ENCODE measurements at regions not wholly inside any gene's neighbourhood (a gene's known extent, or its start where the extent isn't known, plus 50 kb on each side); places are given as distances from the start of the nearest gene placed in this dataset.
"Not testable (repeated sequence)": the region's sequence is repeated elsewhere in the genome, so short reads cannot be mapped to it uniquely, and the experiment has no call there.

DNA sequence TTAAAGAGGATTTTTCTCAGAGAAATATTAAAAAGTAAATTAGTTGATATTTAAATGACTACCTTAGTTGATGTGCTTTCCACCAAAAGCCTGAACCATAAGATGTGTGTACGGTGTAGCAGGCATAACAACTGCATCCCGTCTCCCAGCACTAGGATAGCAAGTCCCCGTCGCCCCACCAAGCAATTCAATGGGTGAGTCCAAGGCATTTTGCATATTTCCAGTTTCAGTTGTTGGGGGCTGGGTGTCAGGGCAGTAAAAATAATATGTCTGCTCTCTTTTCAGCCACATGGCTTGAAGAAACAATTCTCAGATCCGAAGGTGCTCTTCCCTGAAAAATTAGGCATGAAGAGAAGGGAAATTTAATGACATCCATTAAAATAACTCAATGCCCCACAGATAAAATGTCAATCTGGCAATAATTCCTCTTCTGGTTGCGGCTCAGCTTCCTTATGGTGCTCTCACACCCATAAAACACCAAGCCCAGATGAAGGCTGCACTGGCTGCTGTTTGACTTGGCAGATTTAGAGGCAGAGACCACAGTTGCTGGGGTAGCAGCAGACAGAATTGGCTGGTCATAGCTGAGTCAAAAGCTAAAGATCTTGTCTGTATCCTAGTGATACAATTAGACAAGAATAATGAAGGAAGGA lies 124.4 kb upstream of the ADCY2 start:
- no peak overlapping the region for H3K4me3 Mint-ChIP-seq
- no peak overlapping the region for H3K27ac Mint-ChIP-seq
- ATAC-seq (replicated peaks) (no peak), DNase-seq (no peak)
- peaks cover 13 to 21% of the 10 kb centered on the region in 2 donors for H3K9me3 Mint-ChIP-seq
- no peaks in the 10 kb centered on the region for H3K36me3 Mint-ChIP-seq (ENCODE audit: insufficient read depth)
- no peaks in the 10 kb centered on the region for H3K4me1 Mint-ChIP-seq (ENCODE audit: low read depth in 2 of 2)
- no peaks in the 10 kb centered on the region for H3K27me3 Mint-ChIP-seq

DNA sequence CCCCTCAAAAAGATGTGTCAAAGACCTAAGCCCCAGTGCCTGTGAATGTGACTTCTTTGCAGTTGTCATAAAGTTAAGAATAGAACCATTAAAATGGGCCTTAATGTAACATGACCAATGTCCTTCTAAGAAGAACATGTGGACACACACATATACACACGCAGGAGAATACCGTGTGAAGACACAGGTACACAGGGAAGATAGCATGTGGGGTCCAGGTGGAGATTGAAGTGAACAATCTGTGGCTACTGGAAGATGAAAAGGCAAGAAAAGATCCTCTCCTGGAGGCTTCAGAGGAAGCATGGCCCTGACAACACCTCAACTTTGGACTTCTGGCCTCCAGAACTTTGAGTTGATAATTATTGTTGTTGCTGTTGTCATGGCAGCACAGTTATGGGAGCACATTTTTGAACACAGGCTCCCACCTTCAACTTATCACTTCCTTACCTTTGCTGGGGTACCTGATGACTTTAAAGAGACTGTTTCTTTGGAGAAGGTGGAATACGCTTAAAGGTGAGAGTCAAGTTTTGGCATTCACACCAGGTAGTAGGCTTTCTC lies 123.5 kb upstream of the ADCY2 start:
- H3K4me1 Mint-ChIP-seq (ENCODE audit: low read depth in 2 of 2), result no peaks in the 10 kb centered on the region
- no peak overlapping the region for H3K4me3 Mint-ChIP-seq
- H3K27ac Mint-ChIP-seq, result no peak overlapping the region
- H3K27me3 Mint-ChIP-seq, result no peaks in the 10 kb centered on the region
- H3K36me3 Mint-ChIP-seq (ENCODE audit: insufficient read depth), result no peaks in the 10 kb centered on the region
- DNase-seq, result no peak
- H3K9me3 Mint-ChIP-seq, result peaks cover 7 to 12% of the 10 kb centered on the region in 2 donors
- no peak for ATAC-seq (replicated peaks)

DNA sequence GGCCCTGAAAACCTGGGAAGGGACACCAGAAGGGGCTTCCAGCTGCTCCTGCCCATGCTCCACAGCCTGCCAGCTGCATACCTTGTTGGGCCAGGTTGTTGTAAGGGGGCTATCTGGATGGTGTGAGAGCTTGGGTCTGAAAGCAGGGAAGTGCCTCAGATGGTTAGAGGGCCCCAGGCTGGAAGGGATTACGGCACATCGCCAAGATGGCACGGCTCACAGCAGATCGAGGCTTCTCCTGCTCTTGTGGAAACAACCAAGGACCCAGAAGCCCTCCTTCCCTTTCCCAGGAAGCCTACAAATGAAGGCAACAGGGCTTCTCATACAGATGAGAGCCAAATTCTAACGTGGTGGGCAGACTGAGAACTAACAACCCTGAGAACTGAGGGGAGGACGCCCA lies 121.7 kb upstream of the ADCY2 start:
- Mint-ChIP-seq H3K9me3 (peaks cover 3 to 8% of the 10 kb centered on the region in 2 donors), H3K36me3 (ENCODE audit: insufficient read depth) (no peaks in the 10 kb centered on the region), H3K27me3 (no peaks in the 10 kb centered on the region), H3K4me1 (ENCODE audit: low read depth in 2 of 2) (no peaks in the 10 kb centered on the region), H3K4me3 (no peak overlapping the region), H3K27ac (no peak overlapping the region)
- no peak for ATAC-seq (replicated peaks)
- DNase-seq, result no peak

DNA sequence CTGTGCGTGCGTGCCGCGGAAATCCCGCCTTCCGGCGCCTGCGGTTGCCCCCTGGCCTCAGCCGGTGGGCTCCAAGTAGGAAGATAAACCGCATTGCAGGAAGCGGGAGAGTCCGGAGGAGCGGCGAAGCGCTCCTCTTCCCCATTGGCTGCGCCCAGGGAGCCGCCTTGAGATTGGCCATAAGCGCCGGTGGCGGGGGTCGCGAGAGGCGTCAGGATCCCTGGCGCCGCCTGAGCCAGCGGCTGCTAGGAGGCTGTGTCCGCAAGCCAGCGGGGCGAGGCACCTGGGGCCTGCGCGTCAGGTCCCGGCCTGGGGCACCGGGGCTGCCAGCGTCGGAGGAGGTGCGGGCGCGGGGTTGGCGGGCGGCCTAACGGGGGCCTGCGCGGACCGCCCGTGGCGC lies 106.3 kb upstream of the ADCY2 start:
- not testable (repeated sequence) for ATAC-seq (replicated peaks); DNase-seq; H3K9me3 Mint-ChIP-seq; H3K27me3 Mint-ChIP-seq; H3K4me1 Mint-ChIP-seq (ENCODE audit: low read depth in 2 of 2); H3K4me3 Mint-ChIP-seq; H3K36me3 Mint-ChIP-seq (ENCODE audit: insufficient read depth); H3K27ac Mint-ChIP-seq

DNA sequence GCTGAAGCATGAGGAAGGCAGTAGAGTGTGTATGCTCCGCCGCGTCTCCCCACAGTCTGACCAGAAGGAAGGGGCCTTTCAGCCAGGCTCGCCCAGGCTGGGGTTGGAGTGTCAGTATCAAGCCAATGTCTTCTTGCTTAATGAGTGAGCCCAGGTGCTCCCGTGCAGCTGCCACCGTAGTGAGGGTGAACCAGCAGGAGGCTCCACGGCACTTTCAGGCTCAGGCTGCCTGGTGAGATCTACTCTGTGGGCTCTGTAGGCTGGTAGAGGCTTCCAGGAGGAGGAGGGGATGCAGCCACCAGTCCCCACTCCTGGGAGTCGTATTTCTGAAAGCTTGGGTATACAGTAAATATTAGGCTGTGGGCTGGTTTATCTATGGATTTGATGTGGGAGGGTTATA lies 98.1 kb upstream of the ADCY2 start:
- H3K36me3 Mint-ChIP-seq (ENCODE audit: insufficient read depth); ATAC-seq (replicated peaks): not testable (repeated sequence)
- H3K9me3 Mint-ChIP-seq, result peaks cover 2 to 18% of the 10 kb centered on the region in 2 donors

DNA sequence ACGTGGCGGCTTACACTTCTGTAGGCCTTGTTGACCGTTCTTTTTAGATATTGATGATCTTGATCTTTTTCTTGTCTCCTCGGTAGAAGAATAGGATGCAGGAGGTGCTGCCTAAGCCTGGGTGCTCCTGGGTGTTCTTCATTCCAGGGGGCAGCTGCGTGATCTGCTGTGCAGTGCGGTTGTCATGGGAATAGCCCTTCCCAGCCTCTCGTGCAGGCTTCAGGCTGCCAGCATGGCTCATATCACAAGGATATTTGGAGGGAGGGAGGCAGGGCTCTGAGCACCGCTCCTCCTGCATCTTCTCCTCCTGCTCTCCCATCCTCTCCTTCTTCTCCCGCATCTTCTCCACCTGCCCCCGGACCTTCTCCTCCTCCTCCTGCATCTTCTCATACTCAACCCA lies 96.2 kb upstream of the ADCY2 start:
- not testable (repeated sequence) for H3K27ac Mint-ChIP-seq; DNase-seq; H3K27me3 Mint-ChIP-seq; H3K36me3 Mint-ChIP-seq (ENCODE audit: insufficient read depth); H3K4me3 Mint-ChIP-seq; H3K4me1 Mint-ChIP-seq (ENCODE audit: low read depth in 2 of 2); ATAC-seq (replicated peaks)
- H3K9me3 Mint-ChIP-seq, result peaks cover 3 to 18% of the 10 kb centered on the region in 2 donors

More for the DNA sequence above, 98.1 kb upstream of the ADCY2 start:
- H3K4me3 Mint-ChIP-seq; DNase-seq; H3K27ac Mint-ChIP-seq; H3K4me1 Mint-ChIP-seq (ENCODE audit: low read depth in 2 of 2); H3K27me3 Mint-ChIP-seq: not testable (repeated sequence)

DNA sequence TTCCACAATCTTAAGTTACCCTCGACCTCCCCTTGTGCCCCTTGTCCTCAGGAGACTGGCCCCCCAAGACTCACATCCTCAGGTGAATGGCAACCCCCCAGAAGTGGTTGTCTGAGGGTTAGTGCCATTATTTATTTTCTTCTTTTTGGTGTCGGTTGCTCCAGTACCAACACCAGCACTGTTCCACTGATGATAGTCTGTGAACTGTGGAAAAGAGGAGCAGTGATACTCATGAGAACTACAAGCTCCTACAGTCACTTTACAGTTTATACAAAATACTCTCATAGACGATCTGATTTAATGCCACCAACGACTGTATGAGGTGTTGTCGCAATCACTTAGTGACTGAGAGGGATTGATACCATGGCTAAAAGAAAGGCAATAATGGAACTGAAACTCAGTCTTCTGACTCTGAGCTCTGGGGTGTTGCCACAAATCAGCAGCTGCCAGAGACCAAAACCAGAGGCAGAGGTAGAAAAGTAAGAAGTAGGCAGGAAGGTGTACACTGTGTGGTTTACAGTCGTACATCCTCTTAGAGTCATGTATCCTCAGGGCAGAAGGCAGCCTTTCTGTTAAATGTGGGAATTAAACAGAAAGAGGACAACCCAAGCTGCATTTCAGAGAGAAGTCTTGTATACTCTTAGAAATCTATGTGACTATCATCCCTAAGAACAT lies 90.8 kb upstream of the ADCY2 start:
- not testable (repeated sequence) for H3K27ac Mint-ChIP-seq; H3K27me3 Mint-ChIP-seq; H3K4me1 Mint-ChIP-seq (ENCODE audit: low read depth in 2 of 2); ATAC-seq (replicated peaks); H3K36me3 Mint-ChIP-seq (ENCODE audit: insufficient read depth); DNase-seq; H3K4me3 Mint-ChIP-seq
- H3K9me3 Mint-ChIP-seq, result peaks cover 2 to 17% of the 10 kb centered on the region in 2 donors

DNA sequence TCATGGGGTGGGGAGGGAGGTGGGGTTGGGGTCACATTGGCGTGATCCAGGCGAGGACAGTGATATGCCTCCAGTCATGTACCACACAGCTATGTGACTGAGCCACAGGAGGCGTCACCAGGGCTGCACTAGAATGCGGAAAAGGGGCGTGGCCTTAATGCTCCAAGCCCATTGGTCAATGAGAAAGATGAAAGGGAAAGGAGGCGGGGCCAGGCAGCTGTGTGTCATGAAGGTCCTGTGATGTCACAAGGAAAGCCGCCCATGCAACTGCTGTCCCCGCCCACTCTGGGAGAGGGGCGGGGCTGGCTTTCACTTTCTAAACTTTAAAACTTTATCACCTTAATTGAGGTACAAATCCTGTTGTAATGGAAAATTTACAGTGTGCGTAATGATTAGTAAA lies 89.4 kb upstream of the ADCY2 start:
- H3K27ac Mint-ChIP-seq; H3K27me3 Mint-ChIP-seq; H3K36me3 Mint-ChIP-seq (ENCODE audit: insufficient read depth): not testable (repeated sequence)

DNA sequence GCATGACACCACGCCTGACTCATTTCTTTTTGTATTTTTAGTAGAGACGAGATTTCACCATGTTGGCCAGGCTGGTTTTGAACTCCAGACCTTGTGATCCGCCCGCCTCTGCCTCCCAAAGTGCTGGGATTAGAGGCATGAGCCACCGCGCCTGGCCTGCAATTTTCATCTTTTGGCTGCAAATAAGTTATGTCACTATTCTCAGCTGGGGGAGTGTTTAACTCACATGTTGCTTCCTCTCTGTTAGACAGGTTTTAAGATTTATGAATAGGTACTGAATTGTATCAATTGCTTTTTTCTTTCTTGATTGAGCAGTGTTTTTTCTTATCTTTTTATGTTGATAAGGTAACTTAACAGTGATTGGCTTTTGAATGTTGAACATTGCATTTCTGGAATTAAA lies 88.2 kb upstream of the ADCY2 start:
- peaks cover 2 to 13% of the 10 kb centered on the region in 2 donors for H3K9me3 Mint-ChIP-seq
- not testable (repeated sequence) for H3K36me3 Mint-ChIP-seq (ENCODE audit: insufficient read depth); H3K4me3 Mint-ChIP-seq; H3K27me3 Mint-ChIP-seq; H3K4me1 Mint-ChIP-seq (ENCODE audit: low read depth in 2 of 2); H3K27ac Mint-ChIP-seq; ATAC-seq (replicated peaks); DNase-seq

More for the DNA sequence above, 89.4 kb upstream of the ADCY2 start:
- peaks cover 2 to 13% of the 10 kb centered on the region in 2 donors for H3K9me3 Mint-ChIP-seq
- not testable (repeated sequence) for H3K4me1 Mint-ChIP-seq (ENCODE audit: low read depth in 2 of 2); H3K4me3 Mint-ChIP-seq; DNase-seq; ATAC-seq (replicated peaks)

DNA sequence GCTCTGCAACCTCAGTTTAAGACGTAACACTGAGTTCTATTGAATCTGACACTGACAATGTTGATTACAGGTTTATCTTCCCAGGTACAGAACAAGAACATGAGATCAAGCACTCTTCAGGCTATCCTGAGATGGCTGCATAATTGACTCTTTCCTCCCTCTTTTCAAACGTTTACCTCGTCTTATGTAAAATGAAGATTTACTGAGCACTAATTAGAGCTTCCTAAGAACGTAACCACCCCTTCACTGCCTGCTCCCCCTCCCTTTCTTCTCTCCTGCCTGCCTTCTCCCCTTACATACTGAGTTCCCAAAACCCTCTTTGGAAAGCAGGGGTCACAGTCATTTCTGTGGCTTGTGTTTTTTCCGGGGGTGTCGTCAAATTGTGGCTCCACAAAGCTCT lies 86.2 kb upstream of the ADCY2 start:
- DNase-seq; H3K4me1 Mint-ChIP-seq (ENCODE audit: low read depth in 2 of 2); H3K27me3 Mint-ChIP-seq; ATAC-seq (replicated peaks); H3K4me3 Mint-ChIP-seq; H3K36me3 Mint-ChIP-seq (ENCODE audit: insufficient read depth); H3K27ac Mint-ChIP-seq: not testable (repeated sequence)
- peaks cover 4 to 14% of the 10 kb centered on the region in 2 donors for H3K9me3 Mint-ChIP-seq

DNA sequence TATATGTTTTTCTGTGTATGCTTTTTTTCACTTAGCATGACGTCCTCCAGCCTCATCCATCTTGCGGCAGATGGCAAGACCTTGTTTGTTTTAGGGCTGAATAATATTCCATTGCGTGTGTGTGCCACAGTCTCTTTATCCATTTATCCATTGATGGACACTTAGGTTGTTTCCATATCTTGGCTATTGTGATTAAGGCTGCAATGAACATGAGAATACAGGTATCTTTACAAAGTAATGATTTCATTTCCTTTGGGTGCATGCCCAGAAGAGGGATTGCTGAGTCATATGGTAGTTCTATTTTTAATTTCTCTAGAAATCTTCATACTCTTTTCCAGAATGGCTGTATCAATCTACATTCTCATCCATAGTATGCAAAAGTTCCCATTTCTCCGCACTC lies 85.3 kb upstream of the ADCY2 start:
- not testable (repeated sequence) for H3K27me3 Mint-ChIP-seq; H3K36me3 Mint-ChIP-seq (ENCODE audit: insufficient read depth); H3K4me3 Mint-ChIP-seq; ATAC-seq (replicated peaks); DNase-seq; H3K27ac Mint-ChIP-seq; H3K4me1 Mint-ChIP-seq (ENCODE audit: low read depth in 2 of 2)
- H3K9me3 Mint-ChIP-seq, result peaks cover 6 to 23% of the 10 kb centered on the region in 2 donors

DNA sequence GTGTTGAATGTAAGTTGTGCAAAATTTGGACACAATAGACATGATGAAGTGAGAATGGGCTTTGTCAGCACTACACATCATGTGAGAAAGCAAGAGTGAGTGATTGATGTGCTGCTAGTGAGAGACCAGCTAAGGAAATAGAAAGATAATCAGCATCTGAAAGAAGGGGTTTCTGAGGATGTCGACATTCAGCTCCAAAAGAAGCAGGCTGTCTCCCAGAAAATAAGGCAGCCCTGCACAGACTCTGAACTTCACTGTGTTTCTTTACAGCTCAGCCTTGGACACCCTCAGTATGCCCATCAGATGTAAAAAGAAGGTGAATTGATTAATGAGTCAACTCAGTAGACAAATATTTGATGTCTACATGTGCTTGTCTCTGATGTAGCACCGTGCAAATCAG lies 80.8 kb upstream of the ADCY2 start:
- H3K4me1 Mint-ChIP-seq (ENCODE audit: low read depth in 2 of 2), result no peaks in the 10 kb centered on the region
- no peak overlapping the region for H3K4me3 Mint-ChIP-seq
- no peaks in the 10 kb centered on the region for H3K27me3 Mint-ChIP-seq
- no peaks in the 10 kb centered on the region for H3K36me3 Mint-ChIP-seq (ENCODE audit: insufficient read depth)
- no peak for ATAC-seq (replicated peaks)
- H3K9me3 Mint-ChIP-seq, result peaks cover 10 to 19% of the 10 kb centered on the region in 2 donors
- no peak overlapping the region for H3K27ac Mint-ChIP-seq
- no peak for DNase-seq

DNA sequence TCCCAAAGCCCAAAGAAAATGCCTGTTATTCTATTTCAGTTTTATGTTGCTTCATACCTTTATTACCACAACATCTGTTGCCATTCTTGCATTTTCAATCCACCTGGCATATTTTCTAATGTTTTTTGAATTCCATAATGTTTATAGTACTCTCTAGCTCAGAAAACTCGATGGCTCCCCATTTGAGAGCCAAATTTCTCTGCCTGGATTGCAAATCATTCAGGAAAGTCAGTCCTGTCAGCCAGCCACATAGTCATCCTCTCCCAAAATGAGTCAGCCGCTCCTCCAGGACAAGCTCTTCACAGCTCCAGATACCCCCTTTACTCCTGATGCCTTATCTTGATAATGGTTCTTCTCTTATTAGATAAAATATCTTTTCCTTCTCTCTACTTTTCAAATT lies 78.2 kb upstream of the ADCY2 start:
- H3K27me3 Mint-ChIP-seq, result no peaks in the 10 kb centered on the region
- no peak overlapping the region for H3K4me3 Mint-ChIP-seq
- H3K9me3 Mint-ChIP-seq, result peaks cover 10 to 12% of the 10 kb centered on the region in 2 donors
- H3K27ac Mint-ChIP-seq, result no peak overlapping the region
- H3K36me3 Mint-ChIP-seq (ENCODE audit: insufficient read depth), result no peaks in the 10 kb centered on the region
- ATAC-seq (replicated peaks), result no peak
- no peaks in the 10 kb centered on the region for H3K4me1 Mint-ChIP-seq (ENCODE audit: low read depth in 2 of 2)
- DNase-seq, result no peak

DNA sequence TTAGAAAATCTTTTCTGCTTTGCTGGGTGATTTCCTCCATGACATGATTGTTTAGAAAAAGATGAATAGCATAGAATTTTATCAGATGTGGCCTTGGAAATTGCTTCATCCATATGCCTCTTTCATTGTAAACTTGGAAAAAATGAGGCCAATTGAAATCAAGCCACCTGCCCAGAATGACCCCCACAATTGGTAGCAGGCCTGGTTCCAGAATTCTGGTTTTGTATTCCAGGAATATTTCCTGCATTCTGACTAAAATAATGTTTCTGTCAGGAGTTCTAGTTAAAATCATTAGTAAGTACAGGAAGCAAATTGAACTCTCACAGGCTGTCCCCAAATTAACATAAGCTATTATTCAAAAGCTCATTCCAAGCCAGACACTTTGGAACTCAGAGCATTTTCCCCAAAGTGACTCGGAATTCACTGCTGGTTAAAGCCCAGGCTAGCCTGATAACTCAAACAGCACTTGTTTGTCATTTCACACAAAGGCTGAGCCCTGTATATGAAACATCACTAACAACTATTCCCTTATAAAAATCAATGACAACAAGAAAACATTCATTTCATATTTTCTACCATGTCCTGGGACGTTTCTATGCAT lies 75.1 kb upstream of the ADCY2 start:
- ATAC-seq (replicated peaks) (no peak), DNase-seq (no peak)
- Mint-ChIP-seq H3K36me3 (ENCODE audit: insufficient read depth) (no peaks in the 10 kb centered on the region), H3K27ac (no peak overlapping the region), H3K9me3 (peaks cover under 1 to 4% of the 10 kb centered on the region in 2 donors), H3K4me3 (no peak overlapping the region), H3K27me3 (no peaks in the 10 kb centered on the region), H3K4me1 (ENCODE audit: low read depth in 2 of 2) (no peaks in the 10 kb centered on the region)
